HG03095 (cell line): ENCODE measurements at regions not wholly inside any gene's neighbourhood (a gene's known extent, or its start where the extent isn't known, plus 50 kb on each side); places are given as distances from the start of the nearest gene placed in this dataset.

Source experiments
- ATAC-seq: cut with Tn5 transposase; IDR thresholded peaks from one replicate; pipeline ENCODE4 v1.9.1; 2021; ENCODE audit warnings: moderate library complexity; ENCODE audit not compliant: unreplicated experiment

GRCh38 chr5:89513299-89514044, 630.5 kb upstream of the MEF2C start:
- ATAC-seq: no peak

GRCh38 chr5:89504051-89504450, 621.1 kb upstream of the MEF2C start:
- ATAC-seq: no peak

- ATAC-seq: no peak
Measured at GRCh38 chr5:89499787-89500186, 616.8 kb upstream of the MEF2C start.

- no peak for ATAC-seq
Measured at GRCh38 chr5:89498699-89499098, 615.7 kb upstream of the MEF2C start.

- no peak for ATAC-seq
Measured at GRCh38 chr5:89493414-89493813, 610.4 kb upstream of the MEF2C start.

- no peak for ATAC-seq
Measured at GRCh38 chr5:89484962-89485361, 602.0 kb upstream of the MEF2C start.

- ATAC-seq: no peak
Measured at GRCh38 chr5:89480406-89481007, 597.5 kb upstream of the MEF2C start.

GRCh38 chr5:89478851-89479250, 595.9 kb upstream of the MEF2C start:
- no peak for ATAC-seq

- ATAC-seq: no peak
Measured at GRCh38 chr5:89473196-89473595, 590.2 kb upstream of the MEF2C start.

- no peak for ATAC-seq
Measured at GRCh38 chr5:89471541-89471940, 588.6 kb upstream of the MEF2C start.

- no peak for ATAC-seq
Measured at GRCh38 chr5:89471115-89471514, 588.1 kb upstream of the MEF2C start.

GRCh38 chr5:89470658-89471057, 587.7 kb upstream of the MEF2C start:
- no peak for ATAC-seq

- ATAC-seq: no peak
Measured at GRCh38 chr5:89458332-89458656, 575.3 kb upstream of the MEF2C start.

- no peak for ATAC-seq
Measured at GRCh38 chr5:89457411-89458331, 574.7 kb upstream of the MEF2C start.

GRCh38 chr5:89452081-89452480, 569.1 kb upstream of the MEF2C start:
- no peak for ATAC-seq

- ATAC-seq: no peak
Measured at GRCh38 chr5:89451263-89451662, 568.3 kb upstream of the MEF2C start.

GRCh38 chr5:89450149-89450538, 567.2 kb upstream of the MEF2C start:
- no peak for ATAC-seq

- ATAC-seq: no peak
Measured at GRCh38 chr5:89449392-89450148, 566.6 kb upstream of the MEF2C start.

- no peak for ATAC-seq
Measured at GRCh38 chr5:89447027-89447426, 564.0 kb upstream of the MEF2C start.

GRCh38 chr5:89445106-89445745, 562.2 kb upstream of the MEF2C start:
- peak; percentile 46 for ATAC-seq

- ATAC-seq: no peak
Measured at GRCh38 chr5:89444088-89444487, 561.1 kb upstream of the MEF2C start.
